ENCODE measurements at regions not wholly inside any gene's neighbourhood (a gene's known extent, or its start where the extent isn't known, plus 50 kb on each side); places are given as distances from the start of the nearest gene placed in this dataset.

GRCh38 chr15:39194106-39194830, 386.6 kb upstream of the THBS1 start:
- no peak for TF ChIP-seq RAD21 (conservative IDR thresholded peaks at IDR 0.05)
- no peak for TF ChIP-seq CTCF (IDR thresholded peaks at IDR 0.05; ENCODE audit: poor library complexity, severe bottlenecking)
- no peak for TF ChIP-seq POLR2AphosphoS5 (IDR thresholded peaks at IDR 0.05)
